HepG2 (cell line): ENCODE measurements at regions not wholly inside any gene's neighbourhood (a gene's known extent, or its start where the extent isn't known, plus 50 kb on each side); places are given as distances from the start of the nearest gene placed in this dataset.

ENCODE experiments used
- ATAC-seq: fragments of 200-7000 bp; cut with Tn5 transposase; 3 replicates; pipeline ENCODE4 v1.9.1; 2020; ENCODE audit warnings: mild to moderate bottlenecking, moderate library complexity
- BruUV-seq: library from RNA; stranded (reverse); fragments of 400-500 nt; replicated peaks from 2 replicates; lab custom pipeline; 2021; lab: Mats Ljungman, UMichigan
- CTCF ChIA-PET: fragments of 300-600 bp; formaldehyde crosslinking; extraction: SDS; loops from one replicate; lab custom pipeline; 2021; ENCODE audit warnings: low total read pairs, inconsistent platforms, low intra/inter-chr PET ratio; lab: Yijun Ruan, JAX
- POLR2A ChIA-PET: fragments of 350-600 bp; sonication (Branson Sonifier 250); formaldehyde crosslinking; loops from one replicate; lab custom pipeline; 2020; ENCODE audit warnings: antibody characterized with exemption, inconsistent platforms; lab: Yijun Ruan, JAX
- DNase-seq: peaks from one replicate; pipeline ENCODE4 v3.0.0-alpha.2; 2015; ENCODE audit warnings: low spot score
- FAIRE-seq: peaks from 3 replicates; lab custom pipeline; 2011; peaks lifted over from hg19 to GRCh38; lab: Jason Lieb, UNC
- H2AFZ ChIP-seq: one replicate; pipeline ENCODE4 v1.6.1; 2011; ENCODE audit warnings: low read length, inconsistent platforms
- H3K27ac ChIP-seq: fragments of 300-600 bp; 3 replicates; pipeline ENCODE4 v1.8.0; 2011; ENCODE audit warnings: mixed run types, mild to moderate bottlenecking, mixed read lengths, low read length, inconsistent platforms; ENCODE audit not compliant: insufficient read depth; ENCODE audit errors: extremely low read length
- H3K27me3 ChIP-seq, 2 experiments: fragments of 200-600 bp in 1 of 2; 2 replicates in 1 of 2; 3 replicates in 1 of 2; pipeline versions ENCODE4 v1.6.0 to v1.8.0; 2011; ENCODE audit warnings: low read length in 2 of 2, mild to moderate bottlenecking in 2 of 2, moderate library complexity in 2 of 2, inconsistent platforms in 1 of 2; ENCODE audit not compliant: insufficient read depth in 2 of 2, control insufficient read depth in 1 of 2
- H3K36me3 ChIP-seq, 2 experiments: fragments of 200-600 bp in 1 of 2; replicated peaks in 1 of 2; 2 replicates in 1 of 2; 3 replicates in 1 of 2; pipeline versions ENCODE4 v1.5.1 to v1.8.0; 2011; ENCODE audit warnings: low read length in 2 of 2, inconsistent platforms in 1 of 2; ENCODE audit not compliant: insufficient read depth in 2 of 2, control insufficient read depth in 1 of 2
- H3K4me1 ChIP-seq: 2 replicates; pipeline ENCODE4 v1.5.1; 2012; ENCODE audit warnings: low read length, inconsistent platforms; ENCODE audit not compliant: insufficient read depth
- H3K4me2 ChIP-seq: 2 replicates; pipeline ENCODE4 v1.6.0; 2011; ENCODE audit warnings: low read depth, low read length, inconsistent platforms
- H3K4me3 ChIP-seq, 3 experiments: fragments of 200-600 bp in 1 of 3; sonication (generic), shearing (Covaris generic) in 1 of 3; replicated peaks in 1 of 3; 2 replicates each; pipeline ENCODE4 v1.5.1; 2011 to 2016; ENCODE audit warnings: low read length in 3 of 3, inconsistent platforms in 2 of 3, low read depth in 2 of 3, mild to moderate bottlenecking in 2 of 3, control low read depth in 1 of 3, mixed read lengths in 1 of 3; ENCODE audit not compliant: insufficient read depth in 1 of 3
- H3K79me2 ChIP-seq: one replicate; pipeline ENCODE4 v1.6.1; 2011; ENCODE audit warnings: low read length, inconsistent platforms; ENCODE audit not compliant: insufficient read depth
- H3K9ac ChIP-seq: 2 replicates; pipeline ENCODE4 v1.6.0; 2011; ENCODE audit warnings: mild to moderate bottlenecking, low read depth, low read length, inconsistent platforms; ENCODE audit not compliant: insufficient read depth
- H3K9me3 ChIP-seq: 2 replicates; pipeline ENCODE4 v1.5.1; 2012; ENCODE audit warnings: mild to moderate bottlenecking, low read length
- H4K20me1 ChIP-seq: 2 replicates; pipeline ENCODE4 v1.6.0; 2011; ENCODE audit warnings: inconsistent platforms, mild to moderate bottlenecking, low read length, moderate library complexity; ENCODE audit not compliant: insufficient read depth
- AHDC1 ChIP-seq: sonication (generic); formaldehyde crosslinking; IDR thresholded peaks from 2 replicates; pipeline ENCODE4 v1.5.1; 2020; ENCODE audit warnings: mild to moderate bottlenecking, missing genetic modification reagents, borderline replicate concordance
- CENPBD1 ChIP-seq: sonication (generic); formaldehyde crosslinking; IDR thresholded peaks from 2 replicates; pipeline ENCODE4 v1.8.0; 2022; ENCODE audit warnings: missing genetic modification reagents, low read depth, mild to moderate bottlenecking, borderline replicate concordance
- E2F2 ChIP-seq: sonication (generic); formaldehyde crosslinking; IDR thresholded peaks from 2 replicates; pipeline ENCODE4 v1.4.0; 2020; ENCODE audit warnings: missing genetic modification reagents, borderline replicate concordance
- ETV5 ChIP-seq: IDR thresholded peaks from 2 replicates; pipeline ENCODE4 v1.6.1; 2018; ENCODE audit warnings: missing biosample characterization, missing genetic modification reagents, inconsistent platforms, borderline replicate concordance
- FOXA1 ChIP-seq, 2 experiments: fragments of 450-650 bp in 1 of 2; sonication (generic) in 1 of 2; formaldehyde crosslinking in 1 of 2; IDR thresholded peaks; 2 replicates each; pipeline versions ENCODE4 v1.4.0 to v1.6.1; 2016 to 2020; ENCODE audit warnings: missing genetic modification reagents in 1 of 2
- KAT8 ChIP-seq: IDR thresholded peaks from 2 replicates; pipeline ENCODE4 v1.6.1; 2016; ENCODE audit warnings: missing genetic modification reagents, missing compliant biosample characterization
- NFE2L2 ChIP-seq: fragments of 150-350 bp; IDR thresholded peaks from 2 replicates; pipeline ENCODE4 v1.6.1; 2014; ENCODE audit warnings: low read length
- NONO ChIP-seq, 2 experiments: fragments of 450-650 bp in 1 of 2; sonication (generic) in 1 of 2; formaldehyde crosslinking in 1 of 2; IDR thresholded peaks in 1 of 2; conservative IDR thresholded peaks in 1 of 2; 2 replicates each; pipeline versions ENCODE4 v1.6.1 to v1.8.0; 2017 to 2022; ENCODE audit warnings: mild to moderate bottlenecking in 1 of 2, missing genetic modification reagents in 1 of 2, moderate library complexity in 1 of 2
- PHF21A ChIP-seq: sonication (generic); formaldehyde crosslinking; IDR thresholded peaks from 2 replicates; pipeline ENCODE4 v1.5.0; 2020; ENCODE audit warnings: mild to moderate bottlenecking, missing genetic modification reagents
- TBX3 ChIP-seq: fragments of 450-650 bp; IDR thresholded peaks from 2 replicates; pipeline ENCODE4 v1.6.1; 2017; ENCODE audit warnings: antibody characterized with exemption, mild to moderate bottlenecking, inconsistent platforms, borderline replicate concordance
- ZBTB42 ChIP-seq: sonication (generic); formaldehyde crosslinking; IDR thresholded peaks from 2 replicates; pipeline ENCODE4 v1.5.0; 2020; ENCODE audit warnings: mild to moderate bottlenecking, missing genetic modification reagents
- ZFP1 ChIP-seq: IDR thresholded peaks from 2 replicates; pipeline ENCODE4 v1.6.1; 2016
- ZMAT5 ChIP-seq: sonication (generic); formaldehyde crosslinking; IDR thresholded peaks from 2 replicates; pipeline ENCODE4 v1.5.0; 2020; ENCODE audit warnings: mild to moderate bottlenecking, low read depth, missing genetic modification reagents, borderline replicate concordance
- ZNF24 ChIP-seq: fragments of 450-650 bp; IDR thresholded peaks from 2 replicates; pipeline ENCODE4 v1.6.1; 2017; ENCODE audit warnings: antibody characterized with exemption, mild to moderate bottlenecking
- ZNF326 ChIP-seq: sonication (generic); formaldehyde crosslinking; IDR thresholded peaks from 2 replicates; pipeline ENCODE4 v1.4.0; 2020; ENCODE audit warnings: missing genetic modification reagents, borderline replicate concordance
- ZNF562 ChIP-seq: sonication (generic); formaldehyde crosslinking; IDR thresholded peaks from 2 replicates; pipeline ENCODE4 v1.8.0; 2022; ENCODE audit warnings: missing genetic modification reagents, borderline replicate concordance
- ZNF674 ChIP-seq: sonication (generic); formaldehyde crosslinking; IDR thresholded peaks from 2 replicates; pipeline ENCODE4 v1.5.0; 2020; ENCODE audit warnings: low read depth, mild to moderate bottlenecking, missing genetic modification reagents
- in situ Hi-C: cut with HindIII; loops from 2 replicates; pipeline ENCODE4 v1.10.0; 2017; ENCODE audit warnings: low pct_unique_long_range_greater_than_20kb; ENCODE audit not compliant: extremely low pct_ligation_motif_present
- intact Hi-C: fragments of 100-400 bp; cut with micrococcal nuclease; formaldehyde crosslinking; loops from one replicate; pipeline ENCODE4 v1.10.0; 2022; ENCODE audit not compliant: unreplicated experiment

- TF ChIP-seq TBX3 (no peak), FOXA1 (IDR thresholded peaks at IDR 0.05) (no peak), FOXA1 (CRISPR knock-in tag; IDR thresholded peaks at IDR 0.05) (no peak), AHDC1 (CRISPR knock-in tag) (no peak), ZNF326 (CRISPR knock-in tag) (no peak), ZFP1 (CRISPR knock-in tag) (no peak), E2F2 (no peak), ZBTB42 (CRISPR knock-in tag) (no peak)
Observed at GRCh38 chr15:37789397-37789786, 145.0 kb upstream of the TMCO5A start (continued).

- ATAC-seq (no peak), FAIRE-seq (no peak), DNase-seq (no peak)
- Histone ChIP-seq H4K20me1 (no peaks in the 10 kb centered on the region), H3K4me3 (no peak overlapping the region), H3K27ac (no peak overlapping the region), H3K9me3 (no peaks in the 10 kb centered on the region), H3K27me3 (no peaks in the 10 kb centered on the region), H3K9ac (no peak overlapping the region), H3K36me3 (no peaks in the 10 kb centered on the region), H2AFZ (no peak overlapping the region), H3K4me2 (no peak overlapping the region), H3K4me1 (no peaks in the 10 kb centered on the region), H3K79me2 (no peaks in the 10 kb centered on the region)
- intact Hi-C loops, result no loop called here
- POLR2A ChIA-PET, result no interaction called here
- no TSS peak for BruUV-seq
- in situ Hi-C loops, result no loop called here
- CTCF ChIA-PET, result no interaction called here
- TF ChIP-seq KAT8 (CRISPR knock-in tag) (no peak), ZNF24 (no peak), NFE2L2 (no peak), ZMAT5 (CRISPR knock-in tag) (no peak), NONO (IDR thresholded peaks at IDR 0.05) (no peak), NONO (CRISPR knock-in tag; conservative IDR thresholded peaks at IDR 0.05) (no peak), ZNF562 (CRISPR knock-in tag) (no peak), CENPBD1 (CRISPR knock-in tag) (no peak), PHF21A (no peak), ZNF674 (no peak), ETV5 (no peak)
Observed at GRCh38 chr15:37789881-37790280, 144.6 kb upstream of the TMCO5A start.
